GM18517 (cell line): ENCODE measurements at regions not wholly inside any gene's neighbourhood (a gene's known extent, or its start where the extent isn't known, plus 50 kb on each side); places are given as distances from the start of the nearest gene placed in this dataset.
A peak's percentile ranks its signal among the peaks of the same experiment; 100 is the strongest.
"Not testable (repeated sequence)": the region's sequence is repeated elsewhere in the genome, so short reads cannot be mapped to it uniquely, and the experiment has no call there.

Experiments
- ATAC-seq: cut with Tn5 transposase; IDR thresholded peaks from one replicate; pipeline ENCODE4 v1.9.1; 2021; ENCODE audit warnings: mild to moderate bottlenecking, moderate library complexity; ENCODE audit not compliant: unreplicated experiment

DNA sequence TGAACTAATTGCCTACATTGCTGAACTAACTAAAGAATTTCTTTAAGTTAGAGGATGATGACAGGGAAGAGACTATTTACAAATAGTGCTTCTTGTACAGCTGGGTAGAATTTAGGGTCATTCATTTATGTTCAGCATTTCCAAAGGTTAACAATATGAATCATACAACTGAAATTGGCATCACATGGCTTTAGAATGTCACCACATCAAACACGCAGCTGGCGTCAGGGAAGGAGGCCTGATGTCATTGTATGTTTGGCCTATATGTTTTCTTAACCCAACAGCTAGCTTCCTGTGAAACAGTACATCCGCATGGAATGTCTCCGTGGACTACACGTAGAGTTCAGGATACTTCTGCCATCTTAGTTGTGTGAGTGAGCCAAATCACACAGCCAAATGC, 99.0 kb upstream of the TNFSF11 start:
- no peak for ATAC-seq

DNA sequence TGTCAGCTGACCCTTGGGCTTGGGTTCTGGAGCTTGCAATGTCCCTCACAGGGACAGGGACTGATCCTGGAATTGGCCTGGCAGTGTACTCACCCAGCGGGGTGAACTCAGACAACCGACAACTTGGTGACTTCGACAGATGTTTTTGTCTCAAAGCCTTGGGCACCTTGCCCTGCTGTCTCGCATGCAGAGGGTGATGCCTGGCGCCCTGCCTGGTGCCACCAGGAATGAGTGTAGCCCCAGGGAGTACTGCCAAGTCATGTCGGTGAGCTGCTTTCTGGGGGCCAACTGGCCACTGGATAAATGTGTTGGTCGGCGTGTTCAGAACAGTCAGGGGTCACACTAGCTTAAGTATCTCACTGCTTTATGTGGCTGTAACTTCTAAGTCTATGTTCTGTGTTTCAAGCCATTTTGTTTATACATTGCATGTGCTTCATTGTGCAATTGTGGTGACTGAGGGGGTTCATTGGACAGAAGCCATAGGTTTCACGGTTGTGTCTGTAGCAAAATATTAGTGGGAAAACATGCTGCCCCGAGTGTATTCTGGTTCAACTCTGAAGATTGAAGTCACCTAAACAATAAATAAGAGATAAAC, 96.3 kb upstream of the TNFSF11 start:
- no peak for ATAC-seq

DNA sequence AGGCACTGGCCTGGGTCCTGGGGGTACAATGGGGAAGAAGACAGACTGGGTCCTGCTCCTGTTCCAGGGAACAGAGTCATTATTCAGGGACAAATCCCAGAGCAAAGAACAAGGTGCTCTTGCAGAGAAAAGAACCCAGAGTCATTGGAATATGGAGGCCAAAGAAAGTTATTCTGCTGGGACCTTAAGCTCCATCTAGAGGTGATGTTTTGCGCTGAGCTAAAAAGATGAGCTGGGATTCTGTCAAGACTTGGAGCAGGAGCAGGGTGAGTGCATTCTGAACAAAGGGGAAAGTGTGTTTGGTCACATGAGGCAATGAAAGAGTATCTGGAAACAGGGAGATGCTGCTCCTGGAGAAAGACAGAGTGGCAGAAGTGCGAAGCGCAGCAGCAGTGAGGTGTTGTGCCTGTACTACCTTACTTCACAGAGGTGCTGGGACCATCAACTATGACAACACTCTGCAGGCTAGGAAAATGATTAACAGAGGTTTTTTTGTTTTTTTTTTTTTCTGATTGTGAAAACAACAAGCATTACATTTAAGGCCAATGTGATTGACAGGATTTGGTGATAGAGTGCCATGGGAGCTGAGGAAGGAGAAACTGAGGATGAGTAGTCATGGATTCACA, 95.3 kb upstream of the TNFSF11 start:
- no peak for ATAC-seq

DNA sequence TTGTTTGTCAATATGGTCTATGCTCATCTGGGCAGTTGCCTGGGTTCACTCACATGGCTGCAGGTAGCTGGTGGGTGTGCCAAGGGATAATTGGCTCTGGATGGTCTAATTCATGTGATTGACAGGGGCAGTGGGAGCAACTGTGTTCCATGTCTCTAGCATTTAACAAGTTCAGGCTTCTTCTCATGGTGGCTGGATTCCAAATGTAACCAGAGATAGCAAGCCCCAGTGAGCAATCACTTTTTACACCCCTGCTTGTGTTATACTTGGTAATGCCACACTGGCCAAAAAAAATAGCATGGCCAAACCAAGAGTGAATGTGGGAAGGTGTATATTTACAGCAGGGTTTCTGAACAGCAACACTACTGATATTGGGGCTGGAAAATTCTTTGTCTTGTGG, 89.6 kb upstream of the TNFSF11 start:
- no peak for ATAC-seq

DNA sequence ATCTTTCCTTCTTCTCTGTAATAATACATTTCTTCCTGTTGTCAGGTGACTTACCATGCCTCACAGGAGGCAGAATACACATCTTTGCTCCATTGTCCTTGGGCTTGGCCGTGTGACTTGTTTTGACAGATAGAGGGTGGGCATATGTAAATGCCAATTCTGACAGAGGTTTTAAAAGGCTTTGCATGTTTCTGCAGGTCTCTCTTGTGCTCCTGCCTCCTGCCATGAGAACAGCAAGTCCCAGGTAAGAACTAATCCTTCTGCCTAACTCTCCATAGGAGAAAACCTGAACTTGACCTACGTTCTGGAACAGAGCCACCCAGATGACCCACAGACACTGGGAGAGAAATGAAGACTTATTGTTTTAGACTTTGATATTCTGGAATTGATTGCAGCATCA, 88.7 kb upstream of the TNFSF11 start:
- ATAC-seq: no peak

DNA sequence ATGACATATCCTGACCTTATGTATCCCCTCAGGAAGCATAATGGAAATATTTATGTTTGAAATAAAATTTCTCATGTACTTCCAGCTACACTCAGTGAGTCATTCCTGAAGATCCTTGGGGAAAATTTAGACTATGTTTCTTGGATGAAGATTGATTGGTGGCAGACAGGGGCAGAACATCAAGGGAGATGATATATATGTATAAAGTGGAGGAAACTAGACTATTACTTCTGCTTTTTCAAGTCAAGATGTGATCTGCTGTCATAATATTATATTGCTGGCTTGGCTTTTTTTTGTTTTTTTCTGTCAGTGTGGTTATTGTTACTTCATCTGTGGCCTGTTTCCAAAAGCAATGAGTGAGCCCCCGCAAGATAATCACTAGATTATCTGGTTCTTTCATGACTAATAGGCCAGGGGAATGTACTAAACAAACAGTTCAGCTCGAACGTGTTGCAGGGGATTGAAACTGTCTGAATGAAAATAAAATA, 87.2 kb upstream of the TNFSF11 start:
- no peak for ATAC-seq

DNA sequence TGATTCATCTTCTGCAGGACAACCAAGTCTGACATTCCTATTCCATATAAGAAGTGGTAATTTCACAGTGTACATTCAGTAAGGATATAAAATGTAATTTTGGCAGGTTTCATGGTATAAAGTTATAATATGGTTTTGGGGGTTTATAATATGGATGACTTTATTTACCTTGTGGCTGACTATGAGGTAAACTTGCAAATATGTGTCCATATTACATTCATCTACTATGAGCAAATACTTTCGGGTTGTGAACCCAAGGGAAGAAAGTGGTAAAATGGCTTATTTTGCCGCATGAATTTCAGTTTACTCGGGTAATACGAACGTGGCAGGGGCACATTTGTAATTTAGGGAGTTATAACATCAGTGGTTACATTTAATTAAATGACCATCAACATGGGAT, 86.7 kb upstream of the TNFSF11 start:
- no peak for ATAC-seq

DNA sequence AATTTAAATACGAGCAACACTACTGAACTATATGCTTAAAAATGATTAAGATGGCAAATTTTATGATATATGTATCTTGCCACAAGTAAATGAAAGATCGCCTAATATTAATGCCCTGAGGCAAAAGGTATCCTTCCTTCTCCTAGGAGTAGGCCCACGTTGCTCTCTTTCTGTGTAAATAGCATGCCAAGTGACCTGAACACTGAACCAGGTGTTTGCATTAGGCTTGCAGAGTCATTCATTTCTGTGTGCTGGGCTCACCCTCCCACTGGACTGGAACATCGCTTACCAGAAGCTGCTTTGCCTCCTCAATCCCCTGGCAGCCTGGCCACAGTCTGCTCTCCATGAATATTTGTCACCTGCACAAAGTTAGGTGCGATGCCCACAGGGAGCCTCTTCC, 83.3 kb upstream of the TNFSF11 start:
- no peak for ATAC-seq

DNA sequence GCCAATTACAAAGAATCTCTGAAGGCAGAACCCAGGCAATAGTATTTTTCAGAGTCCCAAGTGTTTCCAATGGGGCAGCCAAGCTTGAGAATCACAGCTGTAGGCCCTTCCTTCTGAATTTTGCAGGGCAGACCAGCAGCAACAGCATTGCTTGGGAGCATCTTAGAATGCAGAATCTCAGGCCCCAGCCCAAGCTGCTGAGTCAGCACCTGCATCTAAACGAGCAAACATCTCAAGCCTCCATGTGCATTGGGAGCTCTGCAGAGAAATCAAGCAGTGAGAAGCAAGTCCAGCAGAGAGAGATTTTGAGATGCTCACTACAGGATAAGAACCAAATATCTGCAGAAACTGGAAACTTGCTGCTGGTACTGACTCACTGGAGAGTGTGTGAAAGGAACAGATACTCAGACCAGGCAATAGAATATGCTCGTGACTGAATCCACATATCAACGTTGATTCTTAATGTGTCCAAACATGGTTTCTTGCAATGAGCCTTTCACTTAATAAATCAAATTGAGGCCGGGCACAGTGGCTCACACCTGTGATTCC, 81.5 kb upstream of the TNFSF11 start:
- no peak for ATAC-seq

DNA sequence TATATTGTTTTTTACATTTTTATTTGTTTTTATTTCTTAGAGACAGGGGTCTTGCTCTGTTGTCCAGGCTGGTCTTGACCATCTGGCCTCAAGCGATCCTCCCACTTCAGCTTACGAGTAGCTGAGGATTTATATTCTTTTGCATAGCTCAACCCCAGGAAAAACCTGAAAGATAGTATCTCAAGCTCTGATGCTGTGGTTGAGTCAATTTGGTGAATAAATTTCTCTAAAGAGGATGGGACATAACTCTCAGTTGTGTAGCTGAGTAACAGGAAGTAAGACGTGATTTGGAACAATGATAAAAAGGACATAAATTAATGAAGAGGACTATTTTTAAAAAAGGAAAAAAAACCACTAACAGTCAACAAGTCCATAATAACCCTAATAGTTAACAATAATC, 79.8 kb upstream of the TNFSF11 start:
- no peak for ATAC-seq

DNA sequence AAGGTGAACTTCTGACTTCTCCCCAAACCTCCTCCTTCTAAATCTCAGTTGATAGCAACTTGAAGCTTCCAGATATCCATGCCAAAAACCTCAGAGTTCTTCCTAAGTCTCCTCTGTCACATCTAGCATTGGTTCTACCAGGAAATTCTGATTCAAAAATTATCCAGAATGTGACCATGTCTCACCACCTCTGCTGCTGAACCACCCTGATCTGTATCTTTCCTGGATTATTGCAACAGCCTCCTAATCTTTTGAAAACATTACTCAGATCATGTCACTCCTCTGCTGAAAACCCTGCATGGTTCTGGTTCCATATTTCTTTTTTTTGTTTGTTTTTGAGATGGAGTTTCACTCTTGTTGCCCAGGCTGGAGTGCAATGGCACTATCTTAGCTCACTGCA, 78.7 kb upstream of the TNFSF11 start:
- ATAC-seq: no peak

DNA sequence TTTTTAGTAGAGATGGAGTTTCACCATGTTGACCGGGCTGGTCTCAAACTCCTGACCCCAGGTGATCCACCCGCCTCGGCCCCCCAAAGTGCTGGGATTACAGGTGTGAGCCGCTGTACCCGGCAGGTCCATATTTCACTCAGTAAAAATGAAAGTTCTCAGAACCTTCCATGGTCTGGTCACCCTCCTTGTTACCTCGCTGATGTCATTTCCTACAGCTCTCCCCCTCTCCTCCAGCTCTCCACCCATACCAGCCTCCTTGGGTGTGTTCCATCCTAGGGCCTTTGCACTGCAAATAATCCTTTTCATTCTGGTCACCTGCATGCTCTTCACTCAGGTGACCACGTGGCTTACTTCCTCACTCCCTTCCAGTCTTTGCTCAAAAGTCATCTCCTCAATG, 78.2 kb upstream of the TNFSF11 start:
- ATAC-seq: no peak

DNA sequence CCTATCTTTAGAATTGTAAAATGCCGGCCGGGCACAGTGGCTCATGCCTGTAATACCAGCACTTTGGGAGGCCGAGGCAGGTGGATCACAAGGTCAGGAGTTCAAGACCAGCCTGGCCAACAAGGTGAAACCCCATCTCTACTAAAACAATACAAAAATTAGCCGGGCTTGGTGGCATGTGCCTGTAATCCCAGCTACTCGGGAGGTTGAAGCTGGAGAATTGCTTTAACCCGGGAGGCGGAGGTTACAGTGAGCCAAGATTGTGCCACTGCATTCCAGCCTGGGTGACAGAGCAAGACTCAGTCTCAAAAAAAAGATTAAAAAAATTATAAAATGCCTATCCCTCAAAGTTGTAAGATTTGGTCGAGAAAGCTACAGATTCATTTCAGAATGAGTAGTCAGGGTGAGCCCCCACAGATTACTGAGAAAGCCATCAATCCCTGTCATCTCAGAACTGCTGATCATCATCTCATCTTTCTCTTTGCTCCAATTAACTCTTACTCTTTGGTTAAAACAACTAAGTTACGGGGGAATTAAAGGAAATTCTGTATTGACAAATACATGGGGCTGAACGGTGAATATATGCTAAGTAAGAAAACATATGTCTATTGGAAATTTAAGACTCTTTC, 76.9 kb upstream of the TNFSF11 start:
- ATAC-seq: not testable (repeated sequence)

DNA sequence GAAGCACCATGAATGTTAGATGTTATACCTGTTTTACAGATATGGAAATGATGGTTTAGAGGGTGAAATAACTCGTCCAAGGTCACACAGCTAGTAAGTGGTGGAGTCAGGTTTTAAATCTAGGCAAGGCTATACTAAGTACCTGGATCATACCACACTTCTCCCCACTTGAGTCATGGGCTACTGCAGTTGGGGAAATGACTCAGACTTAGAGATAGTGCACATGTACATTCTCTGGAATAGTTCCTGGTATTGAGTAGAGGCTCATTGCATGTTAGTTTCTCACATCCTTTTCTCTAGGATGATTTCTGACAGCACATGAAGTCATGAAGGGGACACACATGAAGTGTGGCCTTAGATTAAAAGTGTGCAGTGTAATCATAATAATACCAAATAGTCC, 76.2 kb upstream of the TNFSF11 start:
- peak; percentile 84 for ATAC-seq

DNA sequence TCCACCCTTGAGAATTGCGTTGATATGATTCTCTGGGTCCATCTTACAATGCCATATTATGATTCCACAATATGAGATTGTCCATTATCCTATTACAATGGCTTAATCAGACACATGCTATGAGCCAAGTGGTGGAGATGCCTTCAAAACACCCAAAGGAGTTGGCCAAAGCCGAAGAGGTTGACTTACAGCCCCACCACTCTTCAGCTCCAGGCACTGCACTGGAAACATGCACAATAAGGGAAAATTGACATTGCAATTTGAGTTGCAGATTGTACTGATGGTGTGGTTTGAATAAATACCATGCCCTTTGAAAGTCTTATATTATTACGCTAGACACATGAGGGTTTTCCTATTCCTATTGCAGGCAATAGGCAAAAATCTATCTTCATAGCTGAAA, 75.4 kb upstream of the TNFSF11 start:
- ATAC-seq: no peak
